ENCODE measurements at regions not wholly inside any gene's neighbourhood (a gene's known extent, or its start where the extent isn't known, plus 50 kb on each side); places are given as distances from the start of the nearest gene placed in this dataset.
"Not testable (repeated sequence)": the region's sequence is repeated elsewhere in the genome, so short reads cannot be mapped to it uniquely, and the experiment has no call there.

DNA sequence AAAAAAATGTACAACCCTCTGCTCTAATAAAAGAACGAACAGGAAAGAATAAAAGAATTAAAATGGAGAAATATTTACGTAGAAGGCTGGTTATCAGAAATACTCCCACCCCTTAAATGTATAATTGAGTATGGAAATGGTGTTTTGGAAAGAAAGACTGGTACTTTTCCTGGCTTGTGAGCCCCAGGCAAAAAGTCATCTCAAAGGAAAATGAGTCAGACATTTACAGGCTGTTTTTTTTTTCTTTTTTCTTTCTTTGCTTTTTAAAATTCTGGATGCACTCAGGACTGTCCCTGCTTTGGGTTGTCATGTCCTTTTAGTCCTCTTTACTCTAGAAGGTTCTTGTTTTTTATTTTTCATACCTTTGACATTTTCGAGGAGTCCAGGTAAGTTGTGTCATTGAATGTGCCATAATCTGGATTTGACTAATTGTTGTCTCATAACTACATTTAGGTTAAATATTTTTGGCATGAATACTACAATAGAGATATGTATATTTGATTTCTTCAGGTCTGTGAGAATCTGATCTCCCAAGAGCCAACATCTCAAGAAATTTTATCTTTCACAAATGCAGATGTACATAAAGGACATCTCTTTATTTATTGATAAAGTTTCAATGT lies 313.0 kb upstream of the GLI3 start:
- no peak for ATAC-seq
- H3K27me3 Mint-ChIP-seq (ENCODE audit: low read depth), result no peaks in the 10 kb centered on the region
- H3K4me1 Mint-ChIP-seq (ENCODE audit: low read depth), result no peaks in the 10 kb centered on the region
- H3K4me3 Mint-ChIP-seq, result no peak overlapping the region
- H3K36me3 Mint-ChIP-seq (ENCODE audit: insufficient read depth), result no peaks in the 10 kb centered on the region
- DNase-seq, result no peak
- peaks cover 18% of the 10 kb centered on the region for H3K9me3 Mint-ChIP-seq

DNA sequence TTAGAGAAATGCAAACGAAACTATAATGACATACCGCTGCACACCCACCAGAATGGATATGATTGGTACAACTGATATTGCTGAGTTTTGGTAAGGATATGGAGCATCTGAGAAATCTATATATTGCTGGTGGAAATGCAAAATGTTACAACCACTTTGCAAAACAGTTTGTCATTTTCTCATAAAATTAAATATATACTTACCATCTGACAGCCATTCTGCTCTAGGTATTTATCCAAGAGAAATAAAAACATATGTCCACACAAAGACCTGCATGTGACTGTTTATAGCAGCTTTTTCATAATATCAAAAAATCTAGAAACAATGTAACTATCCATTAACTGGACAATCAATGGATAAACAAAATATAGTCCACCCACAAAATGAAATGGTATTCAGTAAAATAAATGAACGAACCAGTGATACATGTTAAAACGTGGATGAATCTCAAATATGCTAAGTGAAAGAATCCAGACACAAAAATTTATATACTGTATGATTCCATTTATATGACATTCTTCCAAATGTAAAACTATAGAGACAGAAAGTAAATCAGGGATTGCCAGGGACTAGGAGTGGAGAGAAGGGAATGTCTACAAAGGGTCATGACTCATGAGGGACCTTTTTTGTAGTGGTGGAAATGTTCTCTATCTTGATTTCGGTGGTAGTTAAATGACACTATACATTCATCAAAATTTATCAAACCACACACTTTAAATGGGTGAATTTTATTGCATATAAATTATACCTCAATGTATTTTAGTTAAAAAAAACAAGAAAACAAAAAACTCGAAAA lies 312.0 kb upstream of the GLI3 start:
- ATAC-seq (no peak), DNase-seq (no peak)
- no peak overlapping the region for H3K4me3 Mint-ChIP-seq
- no peaks in the 10 kb centered on the region for H3K36me3 Mint-ChIP-seq (ENCODE audit: insufficient read depth)
- no peaks in the 10 kb centered on the region for H3K27me3 Mint-ChIP-seq (ENCODE audit: low read depth)
- peaks cover 20% of the 10 kb centered on the region for H3K9me3 Mint-ChIP-seq
- H3K4me1 Mint-ChIP-seq (ENCODE audit: low read depth), result no peaks in the 10 kb centered on the region

DNA sequence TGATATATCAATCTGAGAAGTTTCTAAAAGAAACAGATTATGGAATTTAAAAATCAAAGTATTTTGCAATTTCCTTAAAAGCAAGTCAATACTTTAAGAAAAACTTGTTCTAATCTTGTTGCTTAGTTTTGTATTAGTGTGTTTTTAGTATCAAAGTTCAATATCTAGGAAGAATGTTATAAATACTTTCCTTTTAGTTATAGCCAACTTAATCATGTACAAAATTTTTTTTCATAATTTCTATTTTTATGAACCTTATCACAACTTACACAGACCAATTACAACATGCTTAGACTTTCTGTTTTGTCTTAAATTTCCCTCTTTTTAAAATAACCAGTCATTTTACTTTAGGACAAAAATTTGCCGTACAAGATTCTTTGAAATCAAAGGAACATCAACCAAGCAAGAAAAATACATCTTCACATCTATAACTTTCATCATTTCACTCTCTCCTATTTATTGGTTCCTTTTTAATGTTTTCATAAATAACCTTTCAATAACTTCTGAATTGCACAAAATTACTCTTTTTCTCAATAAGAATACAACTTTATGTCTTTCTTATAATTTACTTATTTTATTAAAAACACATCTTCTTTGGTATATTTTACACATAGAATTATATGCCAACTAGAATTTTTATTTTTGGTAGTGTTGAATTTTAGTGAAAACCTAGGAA lies 308.2 kb upstream of the GLI3 start:
- no peak overlapping the region for H3K4me3 Mint-ChIP-seq
- H3K4me1 Mint-ChIP-seq (ENCODE audit: low read depth), result no peaks in the 10 kb centered on the region

DNA sequence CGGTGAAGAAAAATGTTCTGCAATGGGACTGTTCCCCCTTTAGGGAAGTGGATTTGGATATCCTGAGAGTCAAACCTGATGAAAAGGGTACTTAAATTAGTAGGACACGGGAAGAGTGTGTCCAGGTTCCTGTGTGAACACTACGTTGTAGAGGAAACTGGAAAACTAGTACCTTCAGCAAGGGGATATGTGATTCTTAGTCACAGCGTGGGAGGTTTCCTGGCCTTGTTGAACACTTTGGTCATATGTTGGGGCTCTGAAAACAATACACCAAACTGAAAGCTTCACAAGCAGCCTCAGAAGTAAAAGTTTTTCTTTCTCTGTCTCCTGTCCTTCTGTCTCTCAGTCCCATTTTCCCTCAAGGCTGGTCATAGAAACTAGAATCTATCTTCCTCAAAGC lies 306.9 kb upstream of the GLI3 start:
- Mint-ChIP-seq H3K27me3 (ENCODE audit: low read depth) (no peaks in the 10 kb centered on the region), H3K36me3 (ENCODE audit: insufficient read depth) (no peaks in the 10 kb centered on the region), H3K4me3 (no peak overlapping the region), H3K9me3 (peaks cover 15% of the 10 kb centered on the region), H3K4me1 (ENCODE audit: low read depth) (no peaks in the 10 kb centered on the region)
- DNase-seq (no peak), ATAC-seq (no peak)

More for the DNA sequence above, 308.2 kb upstream of the GLI3 start:
- ATAC-seq, result no peak
- no peak for DNase-seq
- Mint-ChIP-seq H3K9me3 (peaks cover 15% of the 10 kb centered on the region), H3K27me3 (ENCODE audit: low read depth) (no peaks in the 10 kb centered on the region), H3K36me3 (ENCODE audit: insufficient read depth) (no peaks in the 10 kb centered on the region)

DNA sequence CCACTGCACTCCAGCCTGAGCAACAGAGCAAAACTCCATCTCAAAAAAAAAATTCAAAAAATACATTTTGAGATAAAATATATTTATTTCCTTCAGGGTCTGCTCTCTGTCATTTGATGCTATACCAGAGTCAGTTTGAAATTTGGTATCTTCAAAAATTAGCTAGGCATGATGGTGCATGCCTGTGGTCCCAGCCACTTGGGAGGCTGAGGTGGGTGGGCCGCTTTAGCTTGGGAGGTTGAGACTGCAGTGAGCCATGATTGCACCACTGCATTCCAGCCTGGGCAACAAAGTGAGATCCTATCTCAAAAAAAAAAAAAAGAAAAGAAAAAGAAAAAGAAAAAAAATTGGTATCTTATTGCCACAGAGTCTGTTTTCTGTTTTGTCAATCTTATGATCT lies 305.4 kb upstream of the GLI3 start:
- not testable (repeated sequence) for DNase-seq; H3K4me3 Mint-ChIP-seq; H3K27me3 Mint-ChIP-seq (ENCODE audit: low read depth); ATAC-seq; H3K4me1 Mint-ChIP-seq (ENCODE audit: low read depth); H3K36me3 Mint-ChIP-seq (ENCODE audit: insufficient read depth)
- H3K9me3 Mint-ChIP-seq, result peaks cover 15% of the 10 kb centered on the region

DNA sequence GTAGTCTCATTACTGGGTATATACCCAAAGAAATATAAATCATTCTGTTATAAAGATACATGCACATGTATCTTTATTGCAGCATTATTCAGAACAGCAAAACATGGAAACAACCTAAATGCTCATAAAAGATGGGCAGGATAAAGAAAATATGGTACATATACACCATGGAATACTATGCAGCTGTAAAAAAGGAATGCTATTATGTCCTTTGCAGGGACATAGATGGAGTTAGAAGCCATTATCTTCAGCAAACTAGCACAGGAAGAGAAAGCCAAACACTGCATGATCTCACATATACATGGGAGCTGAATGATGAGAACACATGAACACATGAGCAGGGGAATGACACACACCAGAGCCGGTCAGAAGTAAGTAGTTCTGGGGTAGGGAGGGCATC lies 297.4 kb upstream of the GLI3 start:
- no peaks in the 10 kb centered on the region for H3K27me3 Mint-ChIP-seq (ENCODE audit: low read depth)
- H3K9me3 Mint-ChIP-seq, result peaks cover 30% of the 10 kb centered on the region
- H3K4me1 Mint-ChIP-seq (ENCODE audit: low read depth), result no peaks in the 10 kb centered on the region
- no peak for ATAC-seq
- no peak overlapping the region for H3K4me3 Mint-ChIP-seq
- H3K36me3 Mint-ChIP-seq (ENCODE audit: insufficient read depth), result no peaks in the 10 kb centered on the region
- DNase-seq, result no peak

DNA sequence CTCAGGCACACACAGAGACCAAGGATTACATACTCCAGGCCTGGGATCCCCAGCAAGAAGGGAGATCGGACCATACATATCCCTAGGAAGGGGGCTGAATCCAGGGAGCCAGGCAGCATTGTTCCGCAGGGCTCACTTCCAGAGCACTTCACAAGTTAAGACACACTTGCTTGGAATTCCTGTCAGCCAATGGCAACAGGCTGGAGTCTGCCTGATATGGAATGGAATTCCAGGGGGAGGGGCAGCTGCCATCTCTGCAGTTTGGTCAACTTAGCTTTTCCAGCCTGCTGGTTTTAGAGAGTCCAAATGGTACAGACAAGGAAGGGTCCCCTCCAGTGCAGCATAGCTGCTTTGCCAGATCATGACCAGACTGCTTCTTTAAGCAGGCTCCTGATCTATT lies 290.0 kb upstream of the GLI3 start:
- Mint-ChIP-seq H3K4me1 (ENCODE audit: low read depth) (no peaks in the 10 kb centered on the region), H3K4me3 (no peak overlapping the region), H3K9me3 (peaks cover 23% of the 10 kb centered on the region), H3K27me3 (ENCODE audit: low read depth) (no peaks in the 10 kb centered on the region), H3K36me3 (ENCODE audit: insufficient read depth) (no peaks in the 10 kb centered on the region)
- DNase-seq (no peak), ATAC-seq (no peak)

DNA sequence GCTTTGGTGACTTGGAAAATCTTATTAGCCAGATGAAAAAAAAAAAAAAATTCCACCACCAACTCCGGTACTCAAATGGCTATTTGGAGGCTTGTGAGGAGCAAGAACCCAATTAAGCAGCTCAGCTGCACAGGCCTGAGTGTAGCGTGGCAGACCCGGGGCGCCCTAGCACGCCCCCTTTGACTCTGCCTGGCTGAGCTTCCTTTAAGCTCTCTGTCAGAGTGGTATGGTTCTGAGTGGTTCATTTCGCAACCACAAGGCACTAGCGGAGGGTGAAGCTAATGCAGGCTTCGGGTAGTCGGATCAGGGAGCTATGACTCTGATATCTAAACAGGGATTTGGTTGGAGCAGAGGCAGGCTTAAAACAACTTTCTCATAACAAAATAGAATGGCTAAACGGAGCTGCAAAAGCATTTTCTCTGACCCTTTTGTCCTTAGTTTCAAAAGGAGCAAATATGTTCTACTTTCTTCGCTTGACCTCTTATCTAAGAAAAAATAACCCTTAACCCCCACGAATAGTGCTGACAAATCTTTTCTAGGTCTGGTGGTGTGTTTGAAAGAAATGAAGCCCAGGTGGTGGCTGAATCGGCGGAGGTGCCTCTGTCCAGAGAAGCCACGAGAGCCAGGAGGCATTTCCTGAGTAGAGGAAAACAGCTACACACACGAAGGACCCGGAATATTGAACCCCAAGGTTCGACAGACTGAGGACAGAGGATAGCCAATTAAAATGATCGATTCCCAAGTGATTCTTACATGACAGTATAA lies 285.4 kb upstream of the GLI3 start:
- Mint-ChIP-seq H3K9me3 (peaks cover 6% of the 10 kb centered on the region), H3K36me3 (ENCODE audit: insufficient read depth) (no peaks in the 10 kb centered on the region), H3K27me3 (ENCODE audit: low read depth) (no peaks in the 10 kb centered on the region), H3K4me3 (no peak overlapping the region), H3K4me1 (ENCODE audit: low read depth) (no peaks in the 10 kb centered on the region)
- no peak for DNase-seq
- ATAC-seq, result no peak

DNA sequence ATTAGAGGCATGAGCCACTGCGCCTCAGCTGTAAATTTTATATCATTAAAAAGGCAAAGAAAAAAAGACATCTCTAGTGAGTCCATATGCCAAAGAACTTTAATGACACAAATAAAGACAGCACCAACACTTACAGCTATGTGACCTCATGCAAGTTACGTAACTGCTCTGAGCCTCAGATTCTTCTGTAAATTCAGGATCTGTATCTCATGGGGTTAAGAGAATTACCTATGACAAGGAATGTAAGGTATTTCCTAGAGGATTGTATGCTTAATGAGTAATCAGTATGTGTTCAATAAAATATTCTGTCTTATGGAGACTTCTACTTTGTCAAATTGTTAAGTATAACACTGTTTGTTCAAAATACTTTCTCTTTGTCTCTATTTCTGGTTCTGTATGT lies 274.0 kb upstream of the GLI3 start:
- Mint-ChIP-seq H3K27me3 (ENCODE audit: low read depth) (no peaks in the 10 kb centered on the region), H3K4me3 (no peak overlapping the region), H3K36me3 (ENCODE audit: insufficient read depth) (no peaks in the 10 kb centered on the region), H3K4me1 (ENCODE audit: low read depth) (no peaks in the 10 kb centered on the region), H3K9me3 (peaks cover 8% of the 10 kb centered on the region)
- DNase-seq (no peak), ATAC-seq (no peak)

DNA sequence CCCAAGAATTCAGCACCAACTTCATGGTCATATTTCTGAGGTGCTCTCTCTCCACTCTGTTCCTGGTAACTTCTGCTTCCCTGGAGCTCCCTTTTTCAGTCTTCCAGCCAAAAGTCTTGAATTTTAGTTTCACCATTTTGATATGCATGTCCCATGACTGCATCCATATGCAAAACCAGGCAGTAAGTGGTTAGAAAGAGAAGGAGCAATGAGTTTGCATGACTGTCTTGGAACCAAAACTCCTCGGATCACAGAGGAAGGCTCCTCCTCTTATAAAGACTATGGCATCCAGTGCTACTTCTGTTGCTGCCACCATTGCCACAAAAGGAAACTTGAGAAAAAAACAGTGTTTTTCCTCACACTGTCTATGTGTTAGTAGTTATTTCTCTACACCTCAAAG lies 269.1 kb upstream of the GLI3 start:
- DNase-seq (no peak), ATAC-seq (no peak)
- H3K36me3 Mint-ChIP-seq (ENCODE audit: insufficient read depth), result no peaks in the 10 kb centered on the region
- peaks cover 8% of the 10 kb centered on the region for H3K9me3 Mint-ChIP-seq
- H3K4me3 Mint-ChIP-seq, result no peak overlapping the region
- H3K27me3 Mint-ChIP-seq (ENCODE audit: low read depth), result no peaks in the 10 kb centered on the region
- H3K4me1 Mint-ChIP-seq (ENCODE audit: low read depth), result no peaks in the 10 kb centered on the region

DNA sequence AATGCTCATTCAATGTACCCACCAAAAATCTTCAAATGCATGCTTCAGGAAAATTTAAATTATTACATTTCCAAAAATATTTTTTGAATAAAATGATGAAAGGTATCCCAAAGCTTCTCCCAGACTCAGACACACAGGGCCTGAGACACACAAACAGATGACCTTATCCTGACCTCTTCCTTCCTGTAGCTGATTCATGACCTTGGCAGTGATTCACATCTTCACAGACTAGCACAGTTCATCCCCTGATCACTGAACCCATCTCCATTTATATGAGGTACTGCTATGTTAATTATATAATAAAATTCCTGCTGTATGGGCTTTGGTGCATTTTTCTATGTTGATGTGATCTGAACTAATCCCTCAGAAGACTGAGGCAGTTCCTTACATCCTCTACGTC lies 265.0 kb upstream of the GLI3 start:
- H3K4me1 Mint-ChIP-seq (ENCODE audit: low read depth), result no peaks in the 10 kb centered on the region
- H3K9me3 Mint-ChIP-seq, result no peaks in the 10 kb centered on the region
- no peak overlapping the region for H3K4me3 Mint-ChIP-seq
- H3K27me3 Mint-ChIP-seq (ENCODE audit: low read depth), result no peaks in the 10 kb centered on the region
- H3K36me3 Mint-ChIP-seq (ENCODE audit: insufficient read depth), result no peaks in the 10 kb centered on the region
- no peak for ATAC-seq
- no peak for DNase-seq

DNA sequence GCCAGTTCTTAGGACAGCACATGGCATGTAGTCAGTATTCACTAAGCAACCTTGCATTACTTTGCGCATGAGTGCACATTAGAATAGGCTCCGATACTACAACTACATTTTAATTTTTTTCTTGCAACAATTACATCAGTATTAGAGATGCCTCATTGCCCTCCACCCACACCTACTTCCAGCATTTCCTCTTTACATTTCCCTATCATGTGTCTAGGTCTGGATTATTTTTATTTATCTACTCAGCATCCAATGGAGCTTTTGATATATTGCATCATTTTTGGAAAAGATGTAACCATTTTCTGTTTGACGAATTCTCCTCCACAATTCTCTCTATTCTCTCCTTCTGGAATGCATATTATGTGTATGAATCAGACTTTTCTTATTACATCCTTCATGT lies 258.2 kb upstream of the GLI3 start:
- Mint-ChIP-seq H3K36me3 (ENCODE audit: insufficient read depth) (no peaks in the 10 kb centered on the region), H3K4me1 (ENCODE audit: low read depth) (no peaks in the 10 kb centered on the region), H3K4me3 (no peak overlapping the region), H3K27me3 (ENCODE audit: low read depth) (peaks cover 14% of the 10 kb centered on the region), H3K9me3 (no peaks in the 10 kb centered on the region)
- no peak for DNase-seq
- ATAC-seq, result no peak

DNA sequence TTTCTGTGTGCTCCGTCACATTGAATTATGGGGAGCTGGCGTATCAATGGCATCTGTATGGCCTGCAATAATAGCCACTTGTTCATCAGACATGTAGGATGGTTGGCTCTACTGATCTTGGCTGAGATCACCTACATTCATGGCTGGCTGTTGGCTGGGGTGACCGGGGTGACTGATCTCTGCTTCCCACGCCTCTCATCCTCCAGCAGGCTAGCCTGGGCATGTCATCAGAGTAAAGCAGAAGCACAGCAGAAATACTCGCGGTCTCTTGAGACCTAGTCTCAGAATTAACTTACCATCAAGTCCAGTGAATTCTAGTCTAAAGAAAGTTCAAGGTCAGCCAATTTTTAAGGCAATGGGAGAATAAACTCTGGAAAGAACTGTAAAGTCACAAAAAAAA lies 257.7 kb upstream of the GLI3 start:
- Mint-ChIP-seq H3K9me3 (no peaks in the 10 kb centered on the region), H3K4me1 (ENCODE audit: low read depth) (no peaks in the 10 kb centered on the region), H3K36me3 (ENCODE audit: insufficient read depth) (no peaks in the 10 kb centered on the region), H3K4me3 (no peak overlapping the region), H3K27me3 (ENCODE audit: low read depth) (peaks cover 14% of the 10 kb centered on the region)
- ATAC-seq (no peak), DNase-seq (no peak)

DNA sequence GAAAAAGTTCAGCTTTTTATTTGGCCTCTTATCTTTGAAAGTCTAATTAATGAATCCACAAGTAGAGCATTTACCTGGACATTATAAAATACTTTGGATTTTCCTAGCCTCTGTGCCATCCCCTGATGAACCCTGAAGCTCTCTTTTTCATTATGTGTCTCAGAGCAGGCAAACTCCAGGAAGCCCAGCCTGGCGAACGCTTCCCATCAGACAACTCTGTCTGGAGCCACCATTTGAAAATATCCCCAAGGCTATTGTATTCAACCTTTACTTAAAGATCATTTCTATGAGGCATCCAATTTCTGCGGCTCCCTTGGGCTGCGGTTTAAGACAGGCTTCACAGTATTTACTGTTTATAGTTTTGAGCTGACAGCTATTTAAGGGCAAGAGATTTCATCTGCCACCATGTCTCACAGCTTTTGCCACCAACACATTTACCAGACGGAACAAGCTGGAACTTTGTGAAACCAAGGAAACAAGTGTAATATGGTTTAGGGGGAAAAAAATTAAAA lies 257.2 kb upstream of the GLI3 start:
- no peak overlapping the region for H3K4me3 Mint-ChIP-seq

More for the DNA sequence above, 257.2 kb upstream of the GLI3 start:
- ATAC-seq, result no peak
- no peaks in the 10 kb centered on the region for H3K4me1 Mint-ChIP-seq (ENCODE audit: low read depth)
- peaks cover 14% of the 10 kb centered on the region for H3K27me3 Mint-ChIP-seq (ENCODE audit: low read depth)
- no peaks in the 10 kb centered on the region for H3K9me3 Mint-ChIP-seq
- no peak for DNase-seq
- no peaks in the 10 kb centered on the region for H3K36me3 Mint-ChIP-seq (ENCODE audit: insufficient read depth)
